Activated B cell treated with CpG ODN at 0.5 μM for 24 hours (primary cell): ENCODE measurements at regions not wholly inside any gene's neighbourhood (a gene's known extent, or its start where the extent isn't known, plus 50 kb on each side); places are given as distances from the start of the nearest gene placed in this dataset.

ENCODE experiments used
- ATAC-seq: fragments of 200-7000 bp; cut with Tn5 transposase; one replicate; pipeline ENCODE4 v1.10.0; 2021; ENCODE audit warnings: low read depth, mild to moderate bottlenecking, moderate library complexity
- CTCF ChIA-PET: fragments of 350-600 bp; sonication (Branson Sonifier 250); formaldehyde crosslinking; loops from one replicate; lab custom pipeline; 2021; ENCODE audit warnings: antibody characterized with exemption; lab: Charles Lee
- POLR2A ChIA-PET: fragments of 350-600 bp; sonication (Branson Sonifier 250); formaldehyde crosslinking; loops from one replicate; lab custom pipeline; 2021; ENCODE audit warnings: antibody characterized with exemption; lab: Charles Lee
- DNase-seq: peaks from one replicate; pipeline ENCODE4 v3.0.0; 2022
- H3K27ac Mint-ChIP-seq: one replicate; pipeline ENCODE4 v1.8.0; 2020; ENCODE audit warnings: mixed read lengths
- H3K27me3 Mint-ChIP-seq: one replicate; pipeline ENCODE4 v1.8.0; 2021; ENCODE audit warnings: mixed read lengths
- H3K36me3 Mint-ChIP-seq: one replicate; pipeline ENCODE4 v1.8.0; 2021; ENCODE audit warnings: low read depth, mixed read lengths
- H3K4me1 Mint-ChIP-seq: one replicate; pipeline ENCODE4 v1.8.0; 2021; ENCODE audit warnings: mixed read lengths
- H3K4me3 Mint-ChIP-seq: one replicate; pipeline ENCODE4 v1.8.0; 2020; ENCODE audit warnings: mild to moderate bottlenecking, mixed read lengths
- H3K9me3 Mint-ChIP-seq: one replicate; pipeline ENCODE4 v1.8.0; 2020; ENCODE audit warnings: mixed read lengths
- intact Hi-C: fragments of 100-400 bp; cut with micrococcal nuclease; formaldehyde crosslinking; loops from one replicate; pipeline ENCODE4 v1.15.1; 2024
- TF ChIP-seq, protein P1 (sequence below): fragments of 200-600 bp; IDR thresholded peaks from one replicate; pipeline ENCODE4 v1.8.0; 2022; ENCODE audit warnings: antibody characterized with exemption, mild to moderate bottlenecking

DNA sequence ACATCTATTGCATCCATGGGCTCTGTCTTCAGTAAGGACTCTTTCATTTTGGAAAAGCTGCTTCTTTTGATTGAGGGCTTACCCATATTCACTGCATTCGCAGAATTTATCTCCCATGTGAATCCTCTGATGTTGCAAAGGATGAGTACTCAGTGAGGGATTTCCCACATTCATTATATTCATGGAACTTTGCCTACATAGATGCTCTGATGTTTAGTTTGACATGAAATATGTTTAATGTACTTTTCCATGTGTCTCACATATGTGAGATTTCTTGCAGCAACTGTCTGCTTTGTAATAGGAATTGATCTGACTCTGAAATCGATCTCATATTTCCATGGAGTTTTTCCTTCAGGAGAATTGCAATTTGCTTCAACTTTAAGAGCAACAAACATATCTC is 1699.6 kb upstream of the FLRT2 start:
- no peak overlapping the region for H3K27ac Mint-ChIP-seq
- ATAC-seq (no peak), DNase-seq (no peak)
- TF ChIP-seq, protein P1, sequence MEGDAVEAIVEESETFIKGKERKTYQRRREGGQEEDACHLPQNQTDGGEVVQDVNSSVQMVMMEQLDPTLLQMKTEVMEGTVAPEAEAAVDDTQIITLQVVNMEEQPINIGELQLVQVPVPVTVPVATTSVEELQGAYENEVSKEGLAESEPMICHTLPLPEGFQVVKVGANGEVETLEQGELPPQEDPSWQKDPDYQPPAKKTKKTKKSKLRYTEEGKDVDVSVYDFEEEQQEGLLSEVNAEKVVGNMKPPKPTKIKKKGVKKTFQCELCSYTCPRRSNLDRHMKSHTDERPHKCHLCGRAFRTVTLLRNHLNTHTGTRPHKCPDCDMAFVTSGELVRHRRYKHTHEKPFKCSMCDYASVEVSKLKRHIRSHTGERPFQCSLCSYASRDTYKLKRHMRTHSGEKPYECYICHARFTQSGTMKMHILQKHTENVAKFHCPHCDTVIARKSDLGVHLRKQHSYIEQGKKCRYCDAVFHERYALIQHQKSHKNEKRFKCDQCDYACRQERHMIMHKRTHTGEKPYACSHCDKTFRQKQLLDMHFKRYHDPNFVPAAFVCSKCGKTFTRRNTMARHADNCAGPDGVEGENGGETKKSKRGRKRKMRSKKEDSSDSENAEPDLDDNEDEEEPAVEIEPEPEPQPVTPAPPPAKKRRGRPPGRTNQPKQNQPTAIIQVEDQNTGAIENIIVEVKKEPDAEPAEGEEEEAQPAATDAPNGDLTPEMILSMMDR = no peak
- H3K27me3 Mint-ChIP-seq = no peaks in the 10 kb centered on the region
- H3K36me3 Mint-ChIP-seq = no peaks in the 10 kb centered on the region
- intact Hi-C loops = no loop called here
- H3K4me3 Mint-ChIP-seq = no peak overlapping the region
- ChIA-PET POLR2A (no interaction called here), CTCF (no interaction called here)
- H3K4me1 Mint-ChIP-seq = no peaks in the 10 kb centered on the region
- peaks cover 7% of the 10 kb centered on the region for H3K9me3 Mint-ChIP-seq

DNA sequence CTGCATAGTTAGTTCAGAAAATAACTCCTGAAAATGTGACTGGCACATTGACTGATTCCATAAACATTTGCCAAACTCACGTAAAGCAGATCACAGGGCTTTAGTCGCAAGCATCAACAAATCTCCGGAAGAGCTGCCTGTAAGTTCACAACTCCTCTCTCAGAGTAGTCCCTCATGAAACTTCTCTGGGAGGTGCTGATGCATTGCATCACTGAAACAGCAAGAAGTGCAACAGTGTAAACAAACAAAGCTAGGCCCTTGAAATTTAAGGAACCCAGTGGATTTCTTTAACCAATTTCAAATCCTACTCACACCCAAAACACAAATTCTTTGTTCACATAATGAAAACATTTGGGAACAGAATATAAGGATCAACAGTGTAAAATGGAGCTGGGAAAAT is 1691.7 kb upstream of the FLRT2 start:
- ATAC-seq (no peak), DNase-seq (no peak)
- TF ChIP-seq, protein P1 = no peak
- H3K4me1 Mint-ChIP-seq = no peaks in the 10 kb centered on the region
- ChIA-PET POLR2A (no interaction called here), CTCF (no interaction called here)
- H3K9me3 Mint-ChIP-seq = peaks cover 5% of the 10 kb centered on the region
- H3K4me3 Mint-ChIP-seq = no peak overlapping the region
- H3K36me3 Mint-ChIP-seq = no peaks in the 10 kb centered on the region
- H3K27me3 Mint-ChIP-seq = no peaks in the 10 kb centered on the region
- intact Hi-C loops = no loop called here
- no peak overlapping the region for H3K27ac Mint-ChIP-seq

DNA sequence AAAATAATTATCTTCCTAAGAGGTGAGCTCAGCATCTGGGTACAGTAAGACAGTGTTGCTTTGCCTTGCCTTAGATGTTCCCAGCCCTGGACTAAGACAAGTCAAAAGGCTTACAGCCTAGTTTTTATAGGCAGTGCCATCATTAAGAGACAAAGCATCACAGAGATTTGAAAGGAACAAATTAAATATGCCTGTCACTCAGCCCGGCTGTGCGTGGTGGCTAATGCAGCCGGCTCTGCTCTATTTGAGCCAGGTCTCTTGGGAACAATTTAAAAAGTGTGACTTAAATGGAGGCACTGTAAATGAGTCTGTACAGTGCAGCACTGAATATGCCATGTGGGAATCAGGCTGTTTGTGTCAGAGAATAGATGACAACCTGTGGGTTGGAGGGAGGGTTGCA is 1687.4 kb upstream of the FLRT2 start:
- DNase-seq (no peak), ATAC-seq (no peak)
- H3K9me3 Mint-ChIP-seq = peaks cover 5% of the 10 kb centered on the region
- no peak overlapping the region for H3K27ac Mint-ChIP-seq
- intact Hi-C loops = no loop called here
- H3K27me3 Mint-ChIP-seq = no peaks in the 10 kb centered on the region
- H3K4me1 Mint-ChIP-seq = no peaks in the 10 kb centered on the region
- ChIA-PET POLR2A (no interaction called here), CTCF (no interaction called here)
- no peaks in the 10 kb centered on the region for H3K36me3 Mint-ChIP-seq
- TF ChIP-seq, protein P1 = no peak
- H3K4me3 Mint-ChIP-seq = no peak overlapping the region

DNA sequence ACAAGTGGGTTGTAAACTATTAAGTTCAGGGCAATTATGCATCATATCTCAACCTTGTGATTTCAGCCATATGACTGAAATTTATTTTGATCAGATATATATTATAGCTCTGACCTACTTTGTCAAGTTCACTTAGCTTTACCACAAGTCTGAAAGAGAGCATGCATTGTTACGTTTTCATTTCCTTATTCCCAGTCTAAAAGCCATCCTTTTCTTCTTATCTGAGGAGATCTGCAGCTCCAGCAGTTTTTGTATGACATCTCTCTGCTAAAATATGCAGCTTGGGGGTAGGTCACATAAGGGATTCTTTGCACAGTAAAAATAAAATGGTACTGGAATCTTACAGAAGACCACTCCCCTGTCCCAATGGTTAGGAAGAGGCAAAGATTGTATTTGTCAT is 1682.8 kb upstream of the FLRT2 start:
- no peaks in the 10 kb centered on the region for H3K4me1 Mint-ChIP-seq
- CTCF ChIA-PET = no interaction called here
- DNase-seq (no peak), ATAC-seq (no peak)
- intact Hi-C loops = no loop called here
- no peak overlapping the region for H3K27ac Mint-ChIP-seq
- no peak overlapping the region for H3K4me3 Mint-ChIP-seq
- POLR2A ChIA-PET = no interaction called here
- TF ChIP-seq, protein P1 = no peak
- no peaks in the 10 kb centered on the region for H3K36me3 Mint-ChIP-seq
- H3K9me3 Mint-ChIP-seq = peaks cover 2% of the 10 kb centered on the region
- no peaks in the 10 kb centered on the region for H3K27me3 Mint-ChIP-seq

DNA sequence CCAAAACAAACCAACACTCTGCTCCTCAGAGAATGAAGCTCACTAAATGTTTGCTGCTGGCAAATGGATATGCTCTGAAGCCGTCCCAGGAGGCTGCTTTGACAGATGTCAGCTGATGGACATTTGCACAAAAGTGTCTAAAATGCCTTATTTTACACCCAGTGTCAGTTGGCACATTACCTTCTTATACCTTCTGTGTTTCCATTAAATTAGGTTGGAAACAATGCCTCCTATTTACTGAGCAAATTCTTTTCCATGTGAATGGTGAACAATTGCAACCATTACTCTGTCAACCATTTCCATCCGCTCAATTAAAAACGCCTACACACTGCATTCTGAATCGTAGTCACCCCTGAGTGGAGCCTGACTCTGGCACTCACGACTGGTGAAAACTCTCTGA is 1679.9 kb upstream of the FLRT2 start:
- intact Hi-C loops = no loop called here
- Mint-ChIP-seq H3K36me3 (no peaks in the 10 kb centered on the region), H3K9me3 (peaks cover 4% of the 10 kb centered on the region), H3K27me3 (no peaks in the 10 kb centered on the region), H3K4me1 (no peaks in the 10 kb centered on the region), H3K27ac (no peak overlapping the region), H3K4me3 (no peak overlapping the region)
- POLR2A ChIA-PET = no interaction called here
- TF ChIP-seq, protein P1 = no peak
- no peak for ATAC-seq
- DNase-seq = no peak
- CTCF ChIA-PET = no interaction called here
